Parathyroid adenoma (tissue), 2 donors: ENCODE measurements at regions not wholly inside any gene's neighbourhood (a gene's known extent, or its start where the extent isn't known, plus 50 kb on each side); places are given as distances from the start of the nearest gene placed in this dataset.

Experiments used
- H2AFZ ChIP-seq: fragments of 300-600 bp; sonication (generic); one replicate; pipeline ENCODE4 v1.7.0; 2017; ENCODE audit warnings: antibody characterized with exemption, mild to moderate bottlenecking
- H3K27ac ChIP-seq: fragments of 300-600 bp; sonication (generic); one replicate; pipeline ENCODE4 v1.7.0; 2017
- H3K27me3 ChIP-seq: fragments of 300-600 bp; sonication (generic); one replicate; pipeline ENCODE4 v1.7.0; 2017; ENCODE audit warnings: low read length; ENCODE audit not compliant: control insufficient read depth, insufficient read depth
- H3K36me3 ChIP-seq: fragments of 300-600 bp; sonication (generic); one replicate; pipeline ENCODE4 v1.7.0; 2017; ENCODE audit warnings: low read length; ENCODE audit not compliant: control insufficient read depth, insufficient read depth
- H3K4me1 ChIP-seq: fragments of 300-600 bp; sonication (generic); one replicate; pipeline ENCODE4 v1.7.0; 2017; ENCODE audit warnings: control low read depth
- H3K4me2 ChIP-seq: fragments of 300-600 bp; sonication (generic); one replicate; pipeline ENCODE4 v1.7.0; 2017; ENCODE audit warnings: low read length
- H3K4me3 ChIP-seq: fragments of 300-600 bp; sonication (generic); one replicate; pipeline ENCODE4 v1.7.0; 2017; ENCODE audit warnings: low read depth, low read length
- H3K79me2 ChIP-seq: fragments of 300-600 bp; sonication (generic); one replicate; pipeline ENCODE4 v1.7.0; 2017; ENCODE audit warnings: control low read depth
- H3K9ac ChIP-seq: fragments of 300-600 bp; sonication (generic); one replicate; pipeline ENCODE4 v1.7.0; 2017; ENCODE audit warnings: mild to moderate bottlenecking
- H3K9me3 ChIP-seq: fragments of 300-600 bp; sonication (generic); one replicate; pipeline ENCODE4 v1.7.0; 2017; ENCODE audit warnings: low read length; ENCODE audit not compliant: control insufficient read depth
- CTCF ChIP-seq: fragments of 300-600 bp; sonication (generic); IDR thresholded peaks from one replicate; pipeline ENCODE4 v1.7.0; 2017; ENCODE audit warnings: antibody characterized with exemption, mild to moderate bottlenecking
- donor health status: primary hyperparathyroidism.

GRCh38 chr4:152193059-152193458 lies 342.8 kb downstream of the FBXW7 start:
- Histone ChIP-seq H3K27ac (no peak overlapping the region), H3K79me2 (no peaks in the 10 kb centered on the region), H3K4me1 (no peaks in the 10 kb centered on the region), H3K36me3 (no peaks in the 10 kb centered on the region), H3K4me2 (no peak overlapping the region), H3K9ac (no peak overlapping the region), H3K9me3 (no peaks in the 10 kb centered on the region), H2AFZ (no peak overlapping the region), H3K4me3 (no peak overlapping the region), H3K27me3 (no peaks in the 10 kb centered on the region)
- no peak for TF ChIP-seq CTCF

- no peak overlapping the region for H3K4me2 ChIP-seq
- no peaks in the 10 kb centered on the region for H3K4me1 ChIP-seq
- H3K27ac ChIP-seq = no peak overlapping the region
- no peaks in the 10 kb centered on the region for H3K36me3 ChIP-seq
- no peaks in the 10 kb centered on the region for H3K9me3 ChIP-seq
- no peak overlapping the region for H2AFZ ChIP-seq
- no peak for TF ChIP-seq CTCF
- no peak overlapping the region for H3K4me3 ChIP-seq
- no peaks in the 10 kb centered on the region for H3K27me3 ChIP-seq
- no peaks in the 10 kb centered on the region for H3K79me2 ChIP-seq
- H3K9ac ChIP-seq = no peak overlapping the region
These were observed 345.0 kb downstream of the FBXW7 start for GRCh38 chr4:152190907-152191306.

GRCh38 chr4:152189451-152190179 lies 346.3 kb downstream of the FBXW7 start:
- Histone ChIP-seq H3K27ac (no peak overlapping the region), H3K4me1 (no peaks in the 10 kb centered on the region), H2AFZ (no peak overlapping the region), H3K9me3 (no peaks in the 10 kb centered on the region), H3K79me2 (no peaks in the 10 kb centered on the region), H3K4me3 (no peak overlapping the region), H3K9ac (no peak overlapping the region), H3K4me2 (no peak overlapping the region), H3K36me3 (no peaks in the 10 kb centered on the region), H3K27me3 (no peaks in the 10 kb centered on the region)
- TF ChIP-seq CTCF = no peak

GRCh38 chr4:152188801-152189200 lies 347.1 kb downstream of the FBXW7 start:
- Histone ChIP-seq H3K36me3 (no peaks in the 10 kb centered on the region), H3K27ac (no peak overlapping the region), H3K9ac (no peak overlapping the region), H3K4me2 (no peak overlapping the region), H2AFZ (no peak overlapping the region), H3K27me3 (no peaks in the 10 kb centered on the region), H3K9me3 (no peaks in the 10 kb centered on the region), H3K4me3 (no peak overlapping the region), H3K4me1 (no peaks in the 10 kb centered on the region), H3K79me2 (no peaks in the 10 kb centered on the region)
- TF ChIP-seq CTCF = no peak

GRCh38 chr4:152187693-152188092 lies 348.2 kb downstream of the FBXW7 start:
- no peaks in the 10 kb centered on the region for H3K27me3 ChIP-seq
- H3K36me3 ChIP-seq = no peaks in the 10 kb centered on the region
- H3K9ac ChIP-seq = no peak overlapping the region
- H3K4me1 ChIP-seq = no peaks in the 10 kb centered on the region
- no peak for TF ChIP-seq CTCF
- H3K4me2 ChIP-seq = no peak overlapping the region
- no peak overlapping the region for H3K27ac ChIP-seq
- no peaks in the 10 kb centered on the region for H3K9me3 ChIP-seq
- no peak overlapping the region for H2AFZ ChIP-seq
- no peaks in the 10 kb centered on the region for H3K79me2 ChIP-seq
- no peak overlapping the region for H3K4me3 ChIP-seq
